ENCODE measurements at regions not wholly inside any gene's neighbourhood (a gene's known extent, or its start where the extent isn't known, plus 50 kb on each side); places are given as distances from the start of the nearest gene placed in this dataset.

DNA sequence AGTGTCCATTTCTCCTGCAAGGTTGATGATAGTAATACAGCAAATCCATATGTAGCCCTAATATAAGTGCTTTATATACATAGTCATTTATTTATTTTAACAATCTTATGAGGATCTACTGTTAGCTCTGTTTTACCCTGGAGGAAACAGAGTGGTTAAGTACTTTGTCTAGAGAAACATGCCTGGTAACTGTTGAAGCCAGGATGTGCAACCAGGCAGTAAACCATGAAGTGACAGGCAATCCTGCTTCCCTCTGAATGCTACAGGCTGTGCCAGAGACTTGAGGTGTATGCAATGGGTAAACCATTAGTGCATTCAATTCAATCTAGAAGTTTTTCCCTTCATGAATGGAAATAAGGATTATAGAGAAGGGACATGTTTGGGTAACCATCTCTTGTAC, 911.0 kb downstream of the PCDH17 start:
- DNase-seq (no peak), ATAC-seq (no peak)
- H3K9me3 ChIP-seq: peaks cover 6% of the 10 kb centered on the region
- H3K36me3 ChIP-seq (ENCODE audit: insufficient read depth in 1 of 2, low read depth in 1 of 2): no peaks in the 10 kb centered on the region
- no peak overlapping the region for H3K4me3 ChIP-seq
- no peak overlapping the region for H3K27ac ChIP-seq
- intact Hi-C loops (cut with DNase I): no loop called here
- TF ChIP-seq, protein P1, sequence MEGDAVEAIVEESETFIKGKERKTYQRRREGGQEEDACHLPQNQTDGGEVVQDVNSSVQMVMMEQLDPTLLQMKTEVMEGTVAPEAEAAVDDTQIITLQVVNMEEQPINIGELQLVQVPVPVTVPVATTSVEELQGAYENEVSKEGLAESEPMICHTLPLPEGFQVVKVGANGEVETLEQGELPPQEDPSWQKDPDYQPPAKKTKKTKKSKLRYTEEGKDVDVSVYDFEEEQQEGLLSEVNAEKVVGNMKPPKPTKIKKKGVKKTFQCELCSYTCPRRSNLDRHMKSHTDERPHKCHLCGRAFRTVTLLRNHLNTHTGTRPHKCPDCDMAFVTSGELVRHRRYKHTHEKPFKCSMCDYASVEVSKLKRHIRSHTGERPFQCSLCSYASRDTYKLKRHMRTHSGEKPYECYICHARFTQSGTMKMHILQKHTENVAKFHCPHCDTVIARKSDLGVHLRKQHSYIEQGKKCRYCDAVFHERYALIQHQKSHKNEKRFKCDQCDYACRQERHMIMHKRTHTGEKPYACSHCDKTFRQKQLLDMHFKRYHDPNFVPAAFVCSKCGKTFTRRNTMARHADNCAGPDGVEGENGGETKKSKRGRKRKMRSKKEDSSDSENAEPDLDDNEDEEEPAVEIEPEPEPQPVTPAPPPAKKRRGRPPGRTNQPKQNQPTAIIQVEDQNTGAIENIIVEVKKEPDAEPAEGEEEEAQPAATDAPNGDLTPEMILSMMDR (IDR thresholded peaks at IDR 0.05): no peak
- no peaks in the 10 kb centered on the region for H3K4me1 ChIP-seq
- H3K27me3 ChIP-seq (ENCODE audit: insufficient read depth in 3 of 3, low read length in 2 of 3): no peaks in the 10 kb centered on the region

DNA sequence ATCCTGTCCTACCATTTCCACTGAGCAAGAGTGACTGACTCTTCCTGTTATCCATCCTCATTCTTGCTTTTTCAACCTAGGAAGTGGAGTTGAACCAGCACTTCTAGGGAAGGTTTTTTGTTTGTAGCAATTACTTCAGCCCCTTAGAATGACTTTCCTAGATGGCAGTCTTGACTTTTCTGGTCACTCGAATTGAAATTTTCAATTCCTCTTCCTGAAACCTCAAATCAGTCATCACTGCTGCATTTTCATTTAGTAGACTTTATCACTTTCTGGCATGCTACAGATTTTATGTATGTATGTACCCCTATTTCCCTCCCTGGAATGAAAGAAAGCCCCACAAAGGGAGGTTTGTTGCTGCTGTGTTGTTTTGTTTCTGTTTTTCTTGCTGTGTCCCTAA, 915.9 kb downstream of the PCDH17 start:
- TF ChIP-seq, protein P1 (IDR thresholded peaks at IDR 0.05): no peak
- no peaks in the 10 kb centered on the region for H3K4me1 ChIP-seq
- H3K9me3 ChIP-seq: no peaks in the 10 kb centered on the region
- no peaks in the 10 kb centered on the region for H3K27me3 ChIP-seq (ENCODE audit: insufficient read depth in 3 of 3, low read length in 2 of 3)
- 52 to 59% (median 56%) methylated on average over 1 of the region's 1 CpG for WGBS, 3 donors
- DNase-seq (no peak), ATAC-seq (no peak)
- no peak overlapping the region for H3K27ac ChIP-seq
- H3K36me3 ChIP-seq (ENCODE audit: insufficient read depth in 1 of 2, low read depth in 1 of 2): no peaks in the 10 kb centered on the region
- no peak overlapping the region for H3K4me3 ChIP-seq
- intact Hi-C loops (cut with DNase I): no loop called here

DNA sequence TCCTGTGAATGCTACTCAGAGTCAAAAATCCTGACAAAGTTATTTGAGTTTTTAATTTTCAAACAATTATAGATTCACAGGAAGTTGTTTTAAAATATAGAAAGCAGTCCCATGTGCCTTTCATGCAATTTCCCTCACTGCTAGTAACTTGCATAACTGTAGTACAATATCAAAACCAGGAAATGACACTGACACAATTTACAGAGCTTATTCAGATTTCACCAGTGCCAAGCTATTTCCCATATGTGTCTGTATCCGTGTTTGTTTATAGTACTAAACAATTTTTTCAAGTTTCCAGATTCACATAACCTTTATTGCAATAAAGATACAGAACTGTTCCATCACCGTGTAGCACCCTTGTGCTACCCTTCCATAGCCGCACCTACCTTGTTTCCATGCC, 934.6 kb downstream of the PCDH17 start:
- WGBS, 3 donors: 60 to 61% (median 60%) methylated on average over 3 of the region's 3 CpGs

DNA sequence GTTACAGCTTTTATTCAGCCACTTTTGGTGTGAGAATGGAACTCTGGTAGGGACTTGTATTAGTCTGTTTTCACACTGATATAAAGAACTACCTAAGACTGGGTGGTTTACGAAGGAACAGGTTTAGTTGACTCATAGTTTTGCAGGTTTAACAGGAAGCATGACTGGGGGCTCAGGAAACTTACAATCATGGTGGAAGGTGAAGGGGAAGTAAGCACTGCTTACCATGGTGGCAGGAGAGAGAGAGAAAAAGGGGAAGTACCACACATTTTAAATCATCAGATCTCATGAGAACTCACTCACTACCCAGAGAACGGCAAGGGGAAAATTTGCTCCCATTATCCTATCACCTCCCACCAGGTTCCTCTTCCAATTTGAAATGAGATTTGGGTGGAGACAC, 942.2 kb downstream of the PCDH17 start:
- Histone ChIP-seq H3K27ac (no peak overlapping the region), H3K27me3 (ENCODE audit: insufficient read depth in 3 of 3, low read length in 2 of 3) (no peaks in the 10 kb centered on the region), H3K36me3 (ENCODE audit: insufficient read depth in 1 of 2, low read depth in 1 of 2) (no peaks in the 10 kb centered on the region), H3K4me1 (no peaks in the 10 kb centered on the region), H3K9me3 (no peaks in the 10 kb centered on the region), H3K4me3 (no peak overlapping the region)
- 85 to 93% (median 86%) methylated on average over 2 of the region's 2 CpGs for WGBS, 3 donors
- DNase-seq (no peak), ATAC-seq (no peak)
- intact Hi-C loops (cut with DNase I): no loop called here
- TF ChIP-seq, protein P1 (IDR thresholded peaks at IDR 0.05): no peak

More for the DNA sequence above, 934.6 kb downstream of the PCDH17 start:
- DNase-seq (no peak), ATAC-seq (no peak)
- TF ChIP-seq, protein P1 (IDR thresholded peaks at IDR 0.05): no peak
- Histone ChIP-seq H3K27me3 (ENCODE audit: insufficient read depth in 3 of 3, low read length in 2 of 3) (no peaks in the 10 kb centered on the region), H3K4me3 (no peak overlapping the region), H3K36me3 (ENCODE audit: insufficient read depth in 1 of 2, low read depth in 1 of 2) (no peaks in the 10 kb centered on the region), H3K4me1 (no peaks in the 10 kb centered on the region), H3K27ac (no peak overlapping the region), H3K9me3 (no peaks in the 10 kb centered on the region)
- intact Hi-C loops (cut with DNase I): no loop called here

DNA sequence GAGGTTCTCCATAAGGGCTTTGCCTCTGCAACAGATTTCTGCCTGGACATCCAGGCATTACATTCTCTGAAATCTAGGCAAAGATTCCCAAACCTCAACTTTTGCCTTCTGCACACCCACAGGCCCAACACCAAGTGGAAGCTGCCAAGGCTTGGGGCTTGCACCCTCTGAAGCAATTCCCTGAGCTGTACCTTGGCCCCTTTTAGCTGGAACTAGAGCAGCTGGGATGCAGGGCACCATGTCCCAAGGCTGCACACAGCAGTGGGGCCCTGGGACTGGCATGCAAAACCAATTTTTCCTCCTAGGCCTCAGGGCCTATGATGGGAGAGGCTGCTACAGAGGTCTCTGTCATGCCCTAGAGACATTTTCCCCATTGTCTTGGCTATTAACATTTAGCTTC, 943.2 kb downstream of the PCDH17 start:
- Histone ChIP-seq H3K36me3 (ENCODE audit: insufficient read depth in 1 of 2, low read depth in 1 of 2) (no peaks in the 10 kb centered on the region), H3K9me3 (no peaks in the 10 kb centered on the region), H3K27ac (no peak overlapping the region), H3K4me1 (no peaks in the 10 kb centered on the region), H3K4me3 (no peak overlapping the region), H3K27me3 (ENCODE audit: insufficient read depth in 3 of 3, low read length in 2 of 3) (no peaks in the 10 kb centered on the region)
- DNase-seq: no peak
- no peak for ATAC-seq
- TF ChIP-seq, protein P1 (IDR thresholded peaks at IDR 0.05): no peak
- intact Hi-C loops (cut with DNase I): no loop called here

Measured in psoas muscle (tissue), 7 donors.